K562 (cell line): ENCODE measurements at regions not wholly inside any gene's neighbourhood (a gene's known extent, or its start where the extent isn't known, plus 50 kb on each side); places are given as distances from the start of the nearest gene placed in this dataset.

Source experiments
- ATAC-seq: fragments of 200-7000 bp; cut with Tn5 transposase; 3 replicates; pipeline ENCODE4 v1.9.1; 2020; ENCODE audit warnings: moderate library complexity
- BruUV-seq: library from RNA; stranded (reverse); fragments of 400-500 nt; replicated peaks from 2 replicates; lab custom pipeline; 2021; lab: Mats Ljungman, UMichigan
- CTCF ChIA-PET: fragments of 300-600 bp; formaldehyde crosslinking; extraction: SDS; loops from one replicate; lab custom pipeline; 2021; ENCODE audit warnings: low intra/inter-chr PET ratio; lab: Yijun Ruan, JAX
- POLR2A ChIA-PET: fragments of 300-600, 350-650 bp; sonication (Branson Sonifier 250); formaldehyde crosslinking; extraction: SDS; loops from one replicate; lab custom pipeline; 2021; ENCODE audit warnings: antibody characterized with exemption, inconsistent platforms; lab: Yijun Ruan, JAX
- DNase-seq, 4 experiments: peaks; one replicate each; pipeline versions ENCODE4 v3.0.0 to v3.0.0-alpha.2; 2011 to 2018; ENCODE audit warnings: low spot score in 3 of 4, mixed read lengths in 3 of 4; ENCODE audit errors: extremely low read depth in 1 of 4
- FAIRE-seq: peaks from 2 replicates; lab custom pipeline; 2011; peaks lifted over from hg19 to GRCh38; lab: Jason Lieb, UNC
- H2AFZ ChIP-seq: 2 replicates; pipeline ENCODE4 v1.6.0; 2011; ENCODE audit warnings: low read depth, low read length, control low read depth, inconsistent platforms
- H3K27ac ChIP-seq: fragments of 200-600 bp; 3 replicates; pipeline ENCODE4 v1.8.0; 2011; ENCODE audit warnings: low read depth, mild to moderate bottlenecking, control low read depth, inconsistent platforms, low read length, moderate library complexity, mixed read lengths; ENCODE audit errors: extremely low read depth
- H3K27me3 ChIP-seq, 2 experiments: fragments of 300-600 bp in 1 of 2; 2 replicates in 1 of 2; 3 replicates in 1 of 2; pipeline versions ENCODE4 v1.6.0 to v1.8.0; 2011; ENCODE audit warnings: inconsistent platforms in 2 of 2, low read length in 2 of 2, mild to moderate bottlenecking in 1 of 2, mixed read lengths in 1 of 2, moderate library complexity in 1 of 2; ENCODE audit not compliant: control insufficient read depth in 2 of 2, insufficient read depth in 2 of 2
- H3K36me3 ChIP-seq: fragments of 300-600 bp; 3 replicates; pipeline ENCODE4 v1.8.0; 2011; ENCODE audit warnings: mild to moderate bottlenecking, low read length, inconsistent platforms; ENCODE audit not compliant: control insufficient read depth, insufficient read depth
- H3K4me1 ChIP-seq, 2 experiments: fragments of 200-600 bp in 1 of 2; replicated peaks in 1 of 2; 2 replicates in 1 of 2; 3 replicates in 1 of 2; pipeline versions ENCODE4 v1.5.1 to v1.8.0; 2011; ENCODE audit warnings: inconsistent platforms in 2 of 2, low read length in 2 of 2, mild to moderate bottlenecking in 1 of 2, mixed read lengths in 1 of 2, moderate library complexity in 1 of 2; ENCODE audit not compliant: control insufficient read depth in 2 of 2, insufficient read depth in 2 of 2
- H3K4me2 ChIP-seq: 2 replicates; pipeline ENCODE4 v1.6.1; 2011; ENCODE audit warnings: low read length, control low read depth, inconsistent platforms, mixed read lengths; ENCODE audit not compliant: insufficient read depth
- H3K4me3 ChIP-seq: fragments of 200-600 bp; sonication (generic), shearing (Covaris generic); 2 replicates; pipeline ENCODE4 v1.5.1; 2016; ENCODE audit warnings: control low read depth, inconsistent platforms
- H3K79me2 ChIP-seq: fragments of 200-600 bp; 3 replicates; pipeline ENCODE4 v1.8.0; 2011; ENCODE audit warnings: low read length, inconsistent platforms; ENCODE audit not compliant: control insufficient read depth, insufficient read depth
- H3K9ac ChIP-seq, 2 experiments: 2 replicates each; pipeline versions ENCODE4 v1.6.0 to v1.6.1; 2011; ENCODE audit warnings: low read depth in 2 of 2, low read length in 2 of 2, control low read depth in 1 of 2, inconsistent platforms in 1 of 2, mild to moderate bottlenecking in 1 of 2, mixed read lengths in 1 of 2; ENCODE audit not compliant: insufficient read depth in 1 of 2
- H3K9me1 ChIP-seq: one replicate; pipeline ENCODE4 v1.6.0; 2011; ENCODE audit warnings: inconsistent platforms, mild to moderate bottlenecking, low read length, moderate library complexity; ENCODE audit not compliant: control insufficient read depth, insufficient read depth
- H3K9me3 ChIP-seq: replicated peaks from 2 replicates; pipeline ENCODE4 v1.5.1; 2011; ENCODE audit warnings: low read depth, low read length, inconsistent platforms; ENCODE audit not compliant: control insufficient read depth, insufficient read depth
- H4K20me1 ChIP-seq: replicated peaks from 2 replicates; pipeline ENCODE4 v1.6.1; 2011; ENCODE audit warnings: low read length, inconsistent platforms, mixed read lengths; ENCODE audit not compliant: control insufficient read depth, insufficient read depth
- CBFA2T2 ChIP-seq: fragments of 450-650 bp; conservative IDR thresholded peaks from 2 replicates; pipeline ENCODE4 v1.6.1; 2017; ENCODE audit warnings: mild to moderate bottlenecking
- CEBPZ ChIP-seq: fragments of 150-350 bp; IDR thresholded peaks from 2 replicates; pipeline ENCODE4 v1.6.1; 2014; ENCODE audit warnings: low read depth, mild to moderate bottlenecking, low read length, borderline replicate concordance
- HNRNPUL1 ChIP-seq: fragments of 200-400 bp; formaldehyde crosslinking; IDR thresholded peaks from 2 replicates; pipeline ENCODE4 v1.6.1; 2017; ENCODE audit warnings: low read length
- SLC30A9 ChIP-seq: fragments of 250-450 bp; sonication (Bioruptor Pico); IDR thresholded peaks from 2 replicates; pipeline ENCODE4 v1.8.0; 2022; ENCODE audit warnings: mild to moderate bottlenecking, moderate library complexity
- ZNF282 ChIP-seq: sonication (generic); formaldehyde crosslinking; IDR thresholded peaks from 2 replicates; pipeline ENCODE4 v1.8.1; 2023; ENCODE audit warnings: missing genetic modification reagents
- ZNF324 ChIP-seq: fragments of 250-450 bp; sonication (Bioruptor Pico); IDR thresholded peaks from 2 replicates; pipeline ENCODE4 v1.4.0; 2020; ENCODE audit warnings: mild to moderate bottlenecking
- WGBS: fragments of 100-300 bp; shearing (Covaris generic); methylation state at CpG from one replicate; pipeline ENCODE4 v1.1.6; 2016; ENCODE audit warnings: low coverage, mixed read lengths; ENCODE audit not compliant: insufficient coverage; ENCODE audit errors: missing lambda C conversion rate; 5-methylcytosine and 5-hydroxymethylcytosine counted together
- in situ Hi-C: fragments of 300-500 bp; cut with MboI; formaldehyde crosslinking; loops from 4 replicates; pipeline ENCODE4 v1.15.0; 2018; ENCODE audit warnings: inconsistent platforms, mixed read lengths
- intact Hi-C: fragments of 100-400 bp; cut with micrococcal nuclease; formaldehyde crosslinking; loops from 2 replicates; pipeline ENCODE4 v1.14.2; 2022
- TF ChIP-seq, protein P1 (sequence below): fragments of 250-450 bp; sonication (Bioruptor Pico); IDR thresholded peaks from 2 replicates; pipeline ENCODE4 v1.4.0; 2020; ENCODE audit warnings: borderline replicate concordance
- TF ChIP-seq, protein P2 (sequence below): IDR thresholded peaks from 2 replicates; pipeline ENCODE4 v1.6.1; 2012; ENCODE audit warnings: low read depth, low read length, improper control_type of control experiment, borderline replicate concordance

GRCh38 chr4:73347497-73347896 is 56.6 kb upstream of the ALB start (continued):
- TF ChIP-seq ZNF282 (CRISPR knock-in tag) = no peak
- no peak for TF ChIP-seq ZNF324 (CRISPR knock-in tag)
- TF ChIP-seq SLC30A9 = no peak
- TF ChIP-seq CEBPZ = no peak

DNA sequence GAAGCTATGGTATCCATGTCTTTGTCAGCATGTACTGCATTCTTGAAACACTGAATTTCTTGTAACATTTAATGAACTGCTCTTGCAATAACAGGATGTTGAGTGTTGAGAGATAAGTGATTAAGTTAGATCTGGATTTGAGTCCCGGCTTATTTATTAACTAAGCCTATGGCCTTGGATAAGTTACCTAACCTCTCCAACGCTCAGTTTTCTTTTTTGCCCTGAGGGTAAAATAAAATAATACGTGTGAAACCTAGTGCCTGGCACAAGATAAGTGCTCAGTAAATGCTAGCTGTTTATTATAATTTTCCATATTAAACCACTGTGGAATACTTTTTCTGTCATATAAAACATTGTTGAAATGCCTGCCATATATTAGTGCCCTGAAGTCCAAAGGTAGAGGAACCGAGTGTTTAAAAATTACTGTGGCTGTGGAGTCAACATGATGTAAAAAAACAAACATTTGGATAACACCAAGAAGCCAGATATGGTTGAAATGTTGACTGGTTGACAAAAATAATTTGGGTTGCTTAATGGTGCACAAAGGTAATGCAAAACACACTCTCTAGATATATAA is 58.6 kb upstream of the ALB start:
- peaks cover 0 to 2% of the 10 kb centered on the region in 2 experiments; a peak in 1 of 5 replicates for H3K4me1 ChIP-seq

More for the DNA sequence above, 58.6 kb upstream of the ALB start:
- intact Hi-C loops (no loop called here), in situ Hi-C loops (no loop called here)
- POLR2A ChIA-PET = no interaction called here
- H3K4me2 ChIP-seq = no peak overlapping the region
- H3K36me3 ChIP-seq = no peaks in the 10 kb centered on the region
- CTCF ChIA-PET = interaction anchor here (0.7 kb wide), 1 partner anchor 228 kb away, joined by 3 read pairs; no protein-coding TSS in a partner anchor
- no peak overlapping the region for H3K4me3 ChIP-seq
- no peak overlapping the region for H2AFZ ChIP-seq
- TF ChIP-seq CBFA2T2 = no peak
- TF ChIP-seq, protein P1, sequence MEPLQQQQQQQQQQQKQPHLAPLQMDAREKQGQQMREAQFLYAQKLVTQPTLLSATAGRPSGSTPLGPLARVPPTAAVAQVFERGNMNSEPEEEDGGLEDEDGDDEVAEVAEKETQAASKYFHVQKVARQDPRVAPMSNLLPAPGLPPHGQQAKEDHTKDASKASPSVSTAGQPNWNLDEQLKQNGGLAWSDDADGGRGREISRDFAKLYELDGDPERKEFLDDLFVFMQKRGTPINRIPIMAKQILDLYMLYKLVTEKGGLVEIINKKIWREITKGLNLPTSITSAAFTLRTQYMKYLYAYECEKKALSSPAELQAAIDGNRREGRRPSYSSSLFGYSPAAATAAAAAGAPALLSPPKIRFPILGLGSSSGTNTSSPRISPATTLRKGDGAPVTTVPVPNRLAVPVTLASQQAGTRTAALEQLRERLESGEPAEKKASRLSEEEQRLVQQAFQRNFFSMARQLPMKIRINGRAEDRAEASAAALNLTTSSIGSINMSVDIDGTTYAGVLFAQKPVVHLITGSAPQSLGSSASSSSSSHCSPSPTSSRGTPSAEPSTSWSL (CRISPR knock-in tag) = no peak
- TF ChIP-seq, protein P2, sequence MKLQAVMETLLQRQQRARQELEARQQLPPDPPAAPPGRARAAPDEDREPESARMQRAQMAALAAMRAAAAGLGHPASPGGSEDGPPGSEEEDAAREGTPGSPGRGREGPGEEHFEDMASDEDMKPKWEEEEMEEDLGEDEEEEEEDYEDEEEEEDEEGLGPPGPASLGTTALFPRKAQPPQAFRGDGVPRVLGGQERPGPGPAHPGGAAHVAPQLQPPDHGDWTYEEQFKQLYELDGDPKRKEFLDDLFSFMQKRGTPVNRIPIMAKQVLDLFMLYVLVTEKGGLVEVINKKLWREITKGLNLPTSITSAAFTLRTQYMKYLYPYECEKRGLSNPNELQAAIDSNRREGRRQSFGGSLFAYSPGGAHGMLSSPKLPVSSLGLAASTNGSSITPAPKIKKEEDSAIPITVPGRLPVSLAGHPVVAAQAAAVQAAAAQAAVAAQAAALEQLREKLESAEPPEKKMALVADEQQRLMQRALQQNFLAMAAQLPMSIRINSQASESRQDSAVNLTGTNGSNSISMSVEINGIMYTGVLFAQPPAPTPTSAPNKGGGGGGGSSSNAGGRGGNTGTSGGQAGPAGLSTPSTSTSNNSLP = no peak
- no peak for TF ChIP-seq HNRNPUL1
- no peak for DNase-seq
- no peaks in the 10 kb centered on the region for H3K79me2 ChIP-seq
- H3K27me3 ChIP-seq = no peaks in the 10 kb centered on the region
- no peak for FAIRE-seq
- no peak overlapping the region for H3K9ac ChIP-seq
- no peak overlapping the region for H3K27ac ChIP-seq
- H3K9me3 ChIP-seq = no peaks in the 10 kb centered on the region
- no peaks in the 10 kb centered on the region for H3K9me1 ChIP-seq
- WGBS = 29% methylated on average over 4 of the region's 4 CpGs
- ATAC-seq = no peak
- BruUV-seq = no TSS peak
- no peaks in the 10 kb centered on the region for H4K20me1 ChIP-seq
